ENCODE measurements at regions not wholly inside any gene's neighbourhood (a gene's known extent, or its start where the extent isn't known, plus 50 kb on each side); places are given as distances from the start of the nearest gene placed in this dataset.

DNA sequence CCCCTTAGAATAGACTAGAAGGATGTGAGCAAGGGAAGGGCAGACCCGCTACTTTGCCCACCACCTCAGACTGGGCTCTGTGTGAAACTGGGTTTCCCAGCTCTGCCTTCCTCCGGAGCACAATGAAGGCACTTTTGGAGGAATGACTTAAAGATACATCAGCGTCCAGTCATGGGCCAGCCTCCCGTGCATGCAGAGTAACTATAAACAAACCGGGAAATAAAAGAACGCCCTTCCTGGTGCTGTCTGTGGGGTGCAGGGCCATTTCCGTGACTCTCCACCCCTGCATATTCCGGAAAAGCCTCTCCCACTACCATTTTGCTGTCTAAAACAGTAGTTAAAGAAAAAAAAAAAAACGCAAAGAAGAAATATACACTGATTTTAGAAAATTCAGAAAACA, 165.9 kb upstream of the IRX4 start:
- H3K4me3 Mint-ChIP-seq, result no peak overlapping the region
- no peaks in the 10 kb centered on the region for H3K9me3 Mint-ChIP-seq
- H3K4me1 Mint-ChIP-seq (ENCODE audit: low read depth), result no peaks in the 10 kb centered on the region
- H3K27ac Mint-ChIP-seq, result no peak overlapping the region
- no peaks in the 10 kb centered on the region for H3K36me3 Mint-ChIP-seq (ENCODE audit: low read depth)
- no peaks in the 10 kb centered on the region for H3K27me3 Mint-ChIP-seq (ENCODE audit: low read depth)

DNA sequence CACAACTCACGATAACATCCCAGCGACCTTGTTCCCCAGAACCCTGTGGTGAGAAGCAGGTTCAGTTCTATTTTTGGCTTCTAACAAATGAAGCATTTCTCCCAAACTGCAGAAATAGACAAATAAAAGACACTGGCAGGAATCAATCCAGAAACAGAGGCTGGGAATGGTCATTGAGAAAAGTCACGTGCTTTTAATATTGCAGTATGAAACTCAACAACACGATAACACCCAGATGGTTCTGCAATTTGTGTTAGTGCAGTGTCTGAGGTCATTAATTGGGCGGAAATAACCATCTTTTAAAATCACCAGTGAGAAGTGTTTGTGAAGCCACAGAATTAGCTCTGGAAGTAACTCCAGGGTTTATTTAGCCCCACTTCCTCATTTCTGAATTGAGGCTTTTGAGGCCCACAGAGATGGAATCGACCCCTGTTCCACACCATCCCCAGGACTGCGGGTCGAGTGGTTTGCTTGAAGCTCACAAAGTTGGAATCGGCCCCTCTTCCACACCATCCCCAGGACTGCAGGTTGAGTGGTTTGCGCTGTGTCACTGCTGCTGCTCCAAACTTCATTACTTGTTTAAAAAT, 164.7 kb upstream of the IRX4 start:
- no peaks in the 10 kb centered on the region for H3K27me3 Mint-ChIP-seq (ENCODE audit: low read depth)
- H3K4me1 Mint-ChIP-seq (ENCODE audit: low read depth), result no peaks in the 10 kb centered on the region
- H3K4me3 Mint-ChIP-seq, result no peak overlapping the region
- no peaks in the 10 kb centered on the region for H3K36me3 Mint-ChIP-seq (ENCODE audit: low read depth)
- H3K9me3 Mint-ChIP-seq, result no peaks in the 10 kb centered on the region
- no peak overlapping the region for H3K27ac Mint-ChIP-seq

DNA sequence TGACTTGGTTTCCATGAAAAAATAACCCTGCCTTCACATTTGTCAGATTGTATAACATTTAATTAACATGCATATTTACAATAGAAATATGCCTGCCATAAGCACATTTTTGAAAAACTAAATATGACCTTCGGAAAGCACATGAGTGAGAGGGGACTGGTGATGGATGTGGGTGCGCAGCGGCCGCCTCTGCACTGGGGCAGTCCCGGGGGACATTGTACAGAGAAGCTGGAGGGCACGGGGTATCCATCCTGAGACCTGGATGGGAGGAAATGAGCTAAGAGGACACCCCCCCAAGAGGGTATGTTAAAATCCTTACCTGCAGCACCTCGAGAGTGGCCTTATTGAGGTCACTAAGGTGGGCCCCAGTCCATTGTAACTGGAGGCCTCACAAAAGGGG, 161.3 kb upstream of the IRX4 start:
- no peaks in the 10 kb centered on the region for H3K9me3 Mint-ChIP-seq
- no peaks in the 10 kb centered on the region for H3K27me3 Mint-ChIP-seq (ENCODE audit: low read depth)
- no peak overlapping the region for H3K27ac Mint-ChIP-seq
- no peaks in the 10 kb centered on the region for H3K36me3 Mint-ChIP-seq (ENCODE audit: low read depth)
- H3K4me1 Mint-ChIP-seq (ENCODE audit: low read depth), result no peaks in the 10 kb centered on the region
- no peak overlapping the region for H3K4me3 Mint-ChIP-seq

DNA sequence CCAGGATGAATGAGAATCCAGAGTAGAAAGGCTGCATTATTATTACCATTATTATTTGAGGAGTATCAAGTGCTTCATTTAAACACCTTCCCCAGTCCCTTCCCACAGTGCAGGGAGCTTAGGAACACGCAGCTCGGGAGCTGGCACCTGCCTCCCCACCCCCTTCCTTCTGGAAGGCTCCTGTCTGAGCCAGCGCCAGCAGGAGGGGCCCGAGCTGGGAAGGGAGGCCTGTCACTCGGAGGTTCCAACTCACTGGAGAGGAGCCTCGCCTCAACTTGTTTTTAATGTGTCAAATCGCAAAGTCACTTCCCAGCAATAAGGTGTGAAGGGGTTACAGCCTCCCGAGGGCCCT, 156.4 kb upstream of the IRX4 start:
- Mint-ChIP-seq H3K27me3 (ENCODE audit: low read depth) (peaks cover 26% of the 10 kb centered on the region), H3K4me3 (no peak overlapping the region), H3K9me3 (no peaks in the 10 kb centered on the region), H3K36me3 (ENCODE audit: low read depth) (no peaks in the 10 kb centered on the region), H3K27ac (no peak overlapping the region), H3K4me1 (ENCODE audit: low read depth) (no peaks in the 10 kb centered on the region)

DNA sequence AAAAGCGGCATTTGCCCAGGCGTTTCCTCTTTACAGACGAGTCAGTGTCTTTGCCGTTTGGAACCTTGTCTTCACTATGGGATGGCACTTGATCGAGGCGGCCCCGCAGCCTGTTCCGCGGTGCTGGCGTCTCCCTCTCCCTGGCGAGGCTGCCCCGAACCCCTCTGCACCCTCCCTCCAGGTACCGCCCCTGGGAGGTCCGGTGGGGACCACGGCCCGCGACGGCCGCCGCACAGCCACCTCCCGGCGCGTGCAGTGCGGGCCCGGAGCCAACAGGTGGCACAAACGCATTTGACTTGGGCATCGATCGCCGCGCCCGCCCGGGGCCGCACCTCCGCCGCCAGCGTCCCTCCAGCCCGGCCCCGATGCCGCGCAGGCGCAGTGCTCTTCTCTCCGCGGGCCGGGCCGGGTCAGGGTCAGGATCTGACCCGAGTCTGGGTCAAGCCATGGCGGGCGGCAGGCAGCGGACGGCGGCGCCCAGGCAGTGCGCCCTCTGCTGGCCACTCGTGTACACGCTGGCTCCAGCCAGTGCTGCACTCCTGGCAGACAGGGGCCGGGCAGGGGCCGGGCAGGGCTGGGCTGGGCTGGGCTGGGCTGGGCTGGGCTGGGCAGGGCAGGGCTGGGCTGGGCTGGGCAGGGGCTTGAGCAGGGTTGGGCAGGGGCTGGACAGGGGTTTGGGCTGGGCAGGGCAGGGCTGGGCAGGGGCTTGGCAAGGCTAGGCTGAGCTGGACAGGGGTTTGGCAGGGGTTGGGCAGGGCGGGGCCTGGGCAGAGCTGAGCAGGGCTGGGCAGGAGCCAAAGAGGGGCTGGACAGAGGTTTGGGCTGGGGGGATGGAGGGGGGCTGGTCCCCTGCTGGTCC, 155.8 kb upstream of the IRX4 start:
- Mint-ChIP-seq H3K27ac (no peak overlapping the region), H3K4me3 (peak overlapping the region; percentile 70), H3K36me3 (ENCODE audit: low read depth) (no peaks in the 10 kb centered on the region), H3K9me3 (no peaks in the 10 kb centered on the region), H3K4me1 (ENCODE audit: low read depth) (no peaks in the 10 kb centered on the region), H3K27me3 (ENCODE audit: low read depth) (peaks cover 28% of the 10 kb centered on the region)

DNA sequence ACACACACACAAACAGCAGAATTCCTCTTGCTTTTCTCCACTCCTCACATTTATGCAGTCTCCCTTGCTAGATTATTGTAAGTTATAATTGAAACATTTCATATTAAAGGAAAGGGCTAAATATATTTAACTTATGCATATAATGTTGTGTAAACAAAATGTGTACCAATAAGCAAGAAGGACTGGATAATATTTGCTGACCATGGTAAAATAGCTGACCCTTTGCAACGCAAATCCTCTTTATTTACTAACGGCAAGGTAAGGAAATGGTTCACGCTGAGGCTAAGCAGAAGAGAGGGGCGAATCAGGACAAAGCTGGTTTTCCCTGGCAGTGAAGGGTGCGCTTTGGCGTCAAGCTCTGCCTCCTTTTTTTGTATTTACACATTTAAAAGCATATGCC, 154.2 kb upstream of the IRX4 start:
- Mint-ChIP-seq H3K4me3 (no peak overlapping the region), H3K4me1 (ENCODE audit: low read depth) (no peaks in the 10 kb centered on the region), H3K27ac (no peak overlapping the region), H3K27me3 (ENCODE audit: low read depth) (peaks cover 42% of the 10 kb centered on the region), H3K9me3 (no peaks in the 10 kb centered on the region), H3K36me3 (ENCODE audit: low read depth) (no peaks in the 10 kb centered on the region)

DNA sequence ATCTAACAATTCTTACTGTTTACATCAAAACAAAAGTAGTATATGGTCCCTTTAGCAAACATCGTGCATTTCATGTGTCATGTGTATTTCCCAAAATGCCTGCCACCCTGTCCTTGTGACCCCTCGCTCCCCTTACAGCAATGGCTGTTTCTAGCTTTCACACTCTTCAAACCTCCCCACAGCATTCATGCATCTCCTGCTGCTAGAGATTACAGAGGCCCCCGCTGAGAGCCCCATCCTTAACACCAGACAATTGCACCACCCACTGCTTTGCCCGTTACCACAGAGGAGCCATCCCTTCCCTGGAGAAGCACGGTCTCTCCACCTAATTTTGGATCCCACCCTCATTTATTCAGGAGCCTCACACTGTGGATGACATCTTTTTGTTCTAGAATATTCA, 149.7 kb upstream of the IRX4 start:
- H3K36me3 Mint-ChIP-seq (ENCODE audit: low read depth), result no peaks in the 10 kb centered on the region
- H3K4me3 Mint-ChIP-seq, result no peak overlapping the region
- H3K27ac Mint-ChIP-seq, result no peak overlapping the region
- H3K9me3 Mint-ChIP-seq, result no peaks in the 10 kb centered on the region
- peaks cover 40% of the 10 kb centered on the region for H3K27me3 Mint-ChIP-seq (ENCODE audit: low read depth)
- no peaks in the 10 kb centered on the region for H3K4me1 Mint-ChIP-seq (ENCODE audit: low read depth)

DNA sequence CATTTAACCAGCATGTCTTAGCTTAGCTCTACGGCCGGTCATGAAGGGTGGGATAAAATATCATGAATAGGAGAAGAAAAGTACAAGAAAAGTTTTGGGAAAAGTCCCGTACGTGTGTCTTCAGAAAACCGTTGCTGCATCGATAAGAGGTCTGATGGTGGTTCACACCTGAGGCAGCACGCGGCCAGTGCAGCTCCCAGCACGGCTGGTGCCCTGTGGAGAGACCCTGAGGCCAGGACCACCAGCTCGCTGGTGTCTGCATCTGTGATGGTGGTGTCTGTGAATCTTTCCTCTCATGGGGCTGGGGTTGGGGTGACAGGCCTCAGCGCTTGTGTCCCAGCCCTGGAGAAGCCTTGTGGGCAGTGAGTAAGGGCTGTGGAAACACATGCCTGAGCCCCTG, 148.9 kb upstream of the IRX4 start:
- H3K9me3 Mint-ChIP-seq, result no peaks in the 10 kb centered on the region
- no peaks in the 10 kb centered on the region for H3K36me3 Mint-ChIP-seq (ENCODE audit: low read depth)
- H3K27me3 Mint-ChIP-seq (ENCODE audit: low read depth), result peaks cover 33% of the 10 kb centered on the region
- H3K4me1 Mint-ChIP-seq (ENCODE audit: low read depth), result no peaks in the 10 kb centered on the region
- no peak overlapping the region for H3K27ac Mint-ChIP-seq
- no peak overlapping the region for H3K4me3 Mint-ChIP-seq

DNA sequence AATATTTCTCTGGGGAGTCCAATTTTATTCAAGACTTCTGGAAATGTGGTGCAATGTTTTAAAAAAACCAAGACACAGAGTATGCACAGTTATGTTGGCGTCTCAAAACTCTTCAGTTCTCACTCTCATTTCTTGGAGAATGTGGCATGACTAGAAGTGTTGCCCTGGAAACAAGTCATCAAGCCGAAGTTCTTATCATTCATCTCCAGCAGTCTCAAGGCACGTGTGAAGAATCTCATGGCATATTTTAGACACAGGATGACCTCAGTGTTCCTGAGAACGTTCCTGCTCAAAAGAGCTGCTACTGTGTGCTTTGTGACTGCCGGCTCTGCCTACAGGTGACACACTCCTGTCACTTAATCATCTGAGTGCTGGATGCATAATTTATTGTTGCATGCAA, 147.4 kb upstream of the IRX4 start:
- no peaks in the 10 kb centered on the region for H3K4me1 Mint-ChIP-seq (ENCODE audit: low read depth)
- H3K27ac Mint-ChIP-seq, result no peak overlapping the region
- H3K27me3 Mint-ChIP-seq (ENCODE audit: low read depth), result peaks cover 22% of the 10 kb centered on the region
- no peaks in the 10 kb centered on the region for H3K36me3 Mint-ChIP-seq (ENCODE audit: low read depth)
- H3K4me3 Mint-ChIP-seq, result no peak overlapping the region
- no peaks in the 10 kb centered on the region for H3K9me3 Mint-ChIP-seq

DNA sequence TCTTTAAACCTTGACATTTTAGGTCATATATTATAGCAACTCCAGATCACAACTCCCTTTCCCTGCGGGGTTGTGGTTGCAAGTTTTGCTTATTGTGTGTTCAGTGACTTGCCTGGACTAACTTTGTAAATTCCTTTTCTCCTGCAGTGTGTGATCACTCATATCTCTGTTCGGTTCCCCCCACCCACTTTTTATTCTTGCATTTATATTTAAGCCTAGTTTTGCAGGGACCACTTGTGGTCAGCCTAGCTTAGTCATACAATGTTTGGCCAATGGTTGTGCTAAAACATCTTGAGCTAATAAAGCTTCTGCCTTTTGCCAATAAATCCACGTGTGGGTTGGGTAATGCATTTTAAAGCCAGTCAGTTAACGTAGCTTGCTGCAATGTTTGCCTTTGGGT, 146.5 kb upstream of the IRX4 start:
- no peaks in the 10 kb centered on the region for H3K36me3 Mint-ChIP-seq (ENCODE audit: low read depth)
- H3K4me1 Mint-ChIP-seq (ENCODE audit: low read depth), result no peaks in the 10 kb centered on the region
- no peak overlapping the region for H3K4me3 Mint-ChIP-seq
- no peak overlapping the region for H3K27ac Mint-ChIP-seq
- peaks cover 19% of the 10 kb centered on the region for H3K27me3 Mint-ChIP-seq (ENCODE audit: low read depth)
- H3K9me3 Mint-ChIP-seq, result no peaks in the 10 kb centered on the region

DNA sequence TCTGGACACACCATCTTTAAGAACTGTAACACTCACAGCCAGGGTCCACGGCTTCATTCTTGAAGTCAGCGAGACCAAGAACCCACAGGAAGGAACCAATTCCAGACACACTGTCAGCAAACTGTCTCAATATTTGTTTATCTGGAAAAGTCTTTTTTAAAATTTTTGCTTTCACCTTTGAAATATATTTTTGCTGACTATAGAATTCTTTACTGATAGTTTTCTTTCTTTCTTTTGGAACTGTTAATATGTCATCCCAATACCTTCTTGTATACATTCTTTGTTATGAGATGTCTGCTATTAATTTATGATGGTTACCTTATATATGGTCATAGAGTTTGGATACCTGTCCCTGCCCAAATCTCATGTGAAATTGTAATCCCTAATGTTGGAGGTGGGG, 145.1 kb upstream of the IRX4 start:
- Mint-ChIP-seq H3K27me3 (ENCODE audit: low read depth) (peaks cover 11% of the 10 kb centered on the region), H3K36me3 (ENCODE audit: low read depth) (no peaks in the 10 kb centered on the region), H3K9me3 (no peaks in the 10 kb centered on the region), H3K4me1 (ENCODE audit: low read depth) (no peaks in the 10 kb centered on the region), H3K4me3 (no peak overlapping the region), H3K27ac (no peak overlapping the region)

DNA sequence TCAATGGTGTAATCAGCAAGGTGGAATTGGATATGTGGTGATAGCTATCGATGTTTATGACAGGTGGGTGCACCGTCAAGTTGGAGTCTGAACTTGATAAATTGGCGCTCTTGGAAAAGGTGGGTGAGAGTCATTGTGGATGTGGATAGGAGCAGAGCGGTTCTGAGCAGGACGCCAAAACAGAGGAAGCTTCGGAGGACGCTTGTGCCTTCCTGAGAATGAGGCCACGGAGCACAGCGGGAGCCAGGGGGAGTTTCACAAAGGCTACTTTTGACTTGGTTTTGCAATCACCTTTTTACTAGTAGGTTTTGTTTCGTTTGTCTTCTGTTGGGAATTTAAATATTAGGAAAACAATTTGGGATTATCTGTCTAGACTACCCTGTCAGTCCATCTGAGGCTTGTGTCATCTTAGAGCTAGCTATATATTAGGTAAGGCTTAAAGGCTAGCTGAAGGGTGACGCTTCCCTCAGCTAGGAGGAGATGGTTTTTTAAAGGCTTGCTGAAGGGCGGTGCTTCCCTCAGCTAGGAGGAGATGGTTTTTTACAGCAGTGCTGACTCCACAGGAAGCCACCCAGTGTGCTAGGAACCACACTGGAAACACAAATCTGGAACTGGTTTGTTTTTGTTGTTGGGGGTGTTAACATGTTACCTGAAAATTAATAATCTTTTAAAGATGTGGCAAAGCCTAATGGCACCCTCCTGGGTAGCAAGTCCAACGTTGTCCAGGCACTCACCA, 142.4 kb upstream of the IRX4 start:
- H3K4me3 Mint-ChIP-seq, result no peak overlapping the region
- no peaks in the 10 kb centered on the region for H3K36me3 Mint-ChIP-seq (ENCODE audit: low read depth)
- no peak overlapping the region for H3K27ac Mint-ChIP-seq
- peaks cover 3% of the 10 kb centered on the region for H3K27me3 Mint-ChIP-seq (ENCODE audit: low read depth)
- H3K9me3 Mint-ChIP-seq, result no peaks in the 10 kb centered on the region
- H3K4me1 Mint-ChIP-seq (ENCODE audit: low read depth), result no peaks in the 10 kb centered on the region

DNA sequence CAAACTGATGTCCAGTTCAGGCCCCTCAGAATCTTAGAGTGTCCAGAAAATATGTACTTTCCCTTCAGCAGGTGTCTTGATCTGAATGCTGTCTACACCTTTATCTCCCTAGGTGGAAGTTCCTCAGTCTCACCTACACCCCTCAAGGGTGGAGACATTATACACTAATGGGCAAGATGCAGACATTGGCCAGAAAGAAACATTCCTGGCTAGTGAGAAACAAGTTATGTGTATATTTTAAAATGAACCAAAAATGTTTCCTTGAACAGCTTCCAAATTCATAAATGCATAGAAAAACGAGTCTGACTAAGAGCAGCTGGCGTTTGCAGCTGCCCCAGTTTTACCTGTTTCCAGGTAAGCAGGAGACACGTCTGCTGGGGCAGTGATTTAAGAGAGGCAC, 140.5 kb upstream of the IRX4 start:
- no peaks in the 10 kb centered on the region for H3K9me3 Mint-ChIP-seq
- no peaks in the 10 kb centered on the region for H3K27me3 Mint-ChIP-seq (ENCODE audit: low read depth)

DNA sequence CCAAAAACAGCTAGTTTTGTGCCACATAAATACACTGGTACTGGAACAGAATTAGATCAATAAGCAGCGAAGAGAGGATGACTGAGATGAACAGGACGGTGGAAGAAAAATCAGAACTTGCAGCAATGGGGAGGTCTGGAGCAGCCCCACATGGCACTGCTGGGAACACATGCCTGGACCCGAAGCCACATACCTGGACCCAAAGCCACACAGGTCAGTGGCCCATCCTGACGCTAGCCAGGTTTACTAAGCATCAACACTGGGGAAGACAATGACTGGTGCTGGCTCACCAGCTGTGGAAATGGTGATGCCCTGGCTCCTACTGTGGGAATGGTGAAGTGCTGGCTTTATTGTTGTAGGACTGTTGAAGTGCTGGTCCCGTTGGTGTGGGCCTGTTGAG, 139.7 kb upstream of the IRX4 start:
- Mint-ChIP-seq H3K4me1 (ENCODE audit: low read depth) (no peaks in the 10 kb centered on the region), H3K27ac (no peak overlapping the region), H3K36me3 (ENCODE audit: low read depth) (no peaks in the 10 kb centered on the region), H3K9me3 (no peaks in the 10 kb centered on the region), H3K4me3 (no peak overlapping the region), H3K27me3 (ENCODE audit: low read depth) (no peaks in the 10 kb centered on the region)

More for the DNA sequence above, 140.5 kb upstream of the IRX4 start:
- no peak overlapping the region for H3K27ac Mint-ChIP-seq
- no peaks in the 10 kb centered on the region for H3K4me1 Mint-ChIP-seq (ENCODE audit: low read depth)
- H3K4me3 Mint-ChIP-seq, result no peak overlapping the region
- H3K36me3 Mint-ChIP-seq (ENCODE audit: low read depth), result no peaks in the 10 kb centered on the region

Data from T-helper 1 cell treated with Interleukin-12 subunit alpha and Interleukin-12 subunit beta and Interleukin-4 antibody, amounts not matched to agents 30 μg/mL and 1 μg/mL, for 36 hours (primary cell).